ENCODE measurements at regions not wholly inside any gene's neighbourhood (a gene's known extent, or its start where the extent isn't known, plus 50 kb on each side); places are given as distances from the start of the nearest gene placed in this dataset.

- TF ChIP-seq HMGXB4 (CRISPR knock-in tag; IDR thresholded peaks at IDR 0.05; ENCODE audit: borderline replicate concordance in 1 of 2, low read depth in 1 of 2) = peak; percentile 29 to 34; a peak in 1 of 4 replicates
- TF ChIP-seq RFX3 (CRISPR knock-in tag; IDR thresholded peaks at IDR 0.05) = no peak
- TF ChIP-seq ZNF350 (CRISPR knock-in tag; IDR thresholded peaks at IDR 0.05; ENCODE audit: borderline replicate concordance, low read depth) = no peak
- 0 out of 2 replicates have a peak, but pooled peaks have one; percentile 27 for TF ChIP-seq TAF1 (CRISPR knock-in tag; IDR thresholded peaks at IDR 0.05)
- TF ChIP-seq REST (IDR thresholded peaks at IDR 0.05; ENCODE audit: borderline replicate concordance in 1 of 2, low read depth in 1 of 2, low read length in 2 of 2) = peak in 1 of 2 experiments; percentile 70; a peak in 3 of 4 replicates
- TF ChIP-seq ARNTL (CRISPR knock-in tag; IDR thresholded peaks at IDR 0.05) = no peak
- TF ChIP-seq KDM2A (CRISPR knock-in tag; IDR thresholded peaks at IDR 0.05; ENCODE audit: borderline replicate concordance, low read depth) = peak; percentile 7; the same call in 1 of the 2 replicates
- TF ChIP-seq RBFOX2 (IDR thresholded peaks at IDR 0.05; ENCODE audit: low read depth, low read length) = peak; percentile 43; the same call in 1 of the 2 replicates
- TF ChIP-seq NFAT5 (CRISPR knock-in tag; IDR thresholded peaks at IDR 0.05) = 0 out of 2 replicates have a peak, but pooled peaks have one; percentile 50
- TF ChIP-seq FOXK2 (IDR thresholded peaks at IDR 0.05) = no peak
- TF ChIP-seq STAG1 (CRISPR knock-in tag; IDR thresholded peaks at IDR 0.05) = peak; percentile 16; the same call in 1 of the 2 replicates
- TF ChIP-seq ZSCAN25 (CRISPR knock-in tag; IDR thresholded peaks at IDR 0.05) = peak; percentile 42
- peak; percentile 46; the same call in 1 of the 2 replicates for TF ChIP-seq ZNF710 (CRISPR knock-in tag; IDR thresholded peaks at IDR 0.05; ENCODE audit: borderline replicate concordance)
- no peak for TF ChIP-seq ZNF772 (CRISPR knock-in tag; IDR thresholded peaks at IDR 0.05)
- peak; percentile 46; the same call in 1 of the 2 replicates for TF ChIP-seq PHF8 (CRISPR knock-in tag; IDR thresholded peaks at IDR 0.05)
These were observed 226.9 kb upstream of the CRY1 start (continued) for GRCh38 chr12:107320033-107320928.
